ENCODE measurements at regions not wholly inside any gene's neighbourhood (a gene's known extent, or its start where the extent isn't known, plus 50 kb on each side); places are given as distances from the start of the nearest gene placed in this dataset.

DNA sequence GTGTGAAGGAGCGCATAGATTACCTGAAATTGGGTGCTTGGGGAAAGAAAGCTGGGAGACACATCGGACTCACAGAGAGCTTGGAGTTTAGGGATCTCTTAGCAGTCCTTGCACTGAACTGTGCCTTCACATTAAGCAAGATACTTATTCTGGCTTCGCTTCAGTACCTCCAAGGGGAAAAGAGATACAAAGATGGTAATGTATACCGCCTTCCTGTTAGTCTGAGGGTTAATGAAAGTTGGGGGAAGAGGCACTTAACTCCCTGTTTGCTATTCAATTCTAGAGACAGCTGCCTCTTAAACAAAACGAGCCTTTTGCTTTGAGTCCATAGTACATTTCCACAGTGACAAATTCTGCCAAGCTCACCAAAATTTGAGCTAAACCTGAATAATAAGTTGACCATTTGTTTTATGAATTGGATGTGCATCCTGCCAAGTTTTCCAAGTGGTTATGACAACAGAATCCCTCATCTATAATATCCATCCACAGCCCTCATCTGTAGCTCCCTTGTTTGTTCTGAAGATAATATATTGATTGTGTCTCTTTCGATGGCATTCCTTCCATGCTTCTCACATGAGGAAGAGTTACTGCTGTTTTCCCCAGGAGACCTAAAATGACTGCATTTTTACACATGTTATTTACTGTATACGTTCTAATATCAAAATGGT is 287.1 kb upstream of the ATP5MC3 start:
- Histone ChIP-seq H3K27ac (no peak overlapping the region), H3K27me3 (no peaks in the 10 kb centered on the region), H3K4me1 (no peaks in the 10 kb centered on the region), H3K4me3 (no peak overlapping the region), H3K36me3 (no peaks in the 10 kb centered on the region), H3K9me3 (no peaks in the 10 kb centered on the region)
- intact Hi-C loops (cut with DNase I; ENCODE audit: low total_unique reads) = no loop called here
- TF ChIP-seq POLR2AphosphoS5 (IDR thresholded peaks at IDR 0.05) = no peak
- no peak for TF ChIP-seq POLR2A (IDR thresholded peaks at IDR 0.05)
- TF ChIP-seq, protein P1, sequence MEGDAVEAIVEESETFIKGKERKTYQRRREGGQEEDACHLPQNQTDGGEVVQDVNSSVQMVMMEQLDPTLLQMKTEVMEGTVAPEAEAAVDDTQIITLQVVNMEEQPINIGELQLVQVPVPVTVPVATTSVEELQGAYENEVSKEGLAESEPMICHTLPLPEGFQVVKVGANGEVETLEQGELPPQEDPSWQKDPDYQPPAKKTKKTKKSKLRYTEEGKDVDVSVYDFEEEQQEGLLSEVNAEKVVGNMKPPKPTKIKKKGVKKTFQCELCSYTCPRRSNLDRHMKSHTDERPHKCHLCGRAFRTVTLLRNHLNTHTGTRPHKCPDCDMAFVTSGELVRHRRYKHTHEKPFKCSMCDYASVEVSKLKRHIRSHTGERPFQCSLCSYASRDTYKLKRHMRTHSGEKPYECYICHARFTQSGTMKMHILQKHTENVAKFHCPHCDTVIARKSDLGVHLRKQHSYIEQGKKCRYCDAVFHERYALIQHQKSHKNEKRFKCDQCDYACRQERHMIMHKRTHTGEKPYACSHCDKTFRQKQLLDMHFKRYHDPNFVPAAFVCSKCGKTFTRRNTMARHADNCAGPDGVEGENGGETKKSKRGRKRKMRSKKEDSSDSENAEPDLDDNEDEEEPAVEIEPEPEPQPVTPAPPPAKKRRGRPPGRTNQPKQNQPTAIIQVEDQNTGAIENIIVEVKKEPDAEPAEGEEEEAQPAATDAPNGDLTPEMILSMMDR (IDR thresholded peaks at IDR 0.05) = no peak
- DNase-seq (ENCODE audit: low spot score in 2 of 2) = no peak

DNA sequence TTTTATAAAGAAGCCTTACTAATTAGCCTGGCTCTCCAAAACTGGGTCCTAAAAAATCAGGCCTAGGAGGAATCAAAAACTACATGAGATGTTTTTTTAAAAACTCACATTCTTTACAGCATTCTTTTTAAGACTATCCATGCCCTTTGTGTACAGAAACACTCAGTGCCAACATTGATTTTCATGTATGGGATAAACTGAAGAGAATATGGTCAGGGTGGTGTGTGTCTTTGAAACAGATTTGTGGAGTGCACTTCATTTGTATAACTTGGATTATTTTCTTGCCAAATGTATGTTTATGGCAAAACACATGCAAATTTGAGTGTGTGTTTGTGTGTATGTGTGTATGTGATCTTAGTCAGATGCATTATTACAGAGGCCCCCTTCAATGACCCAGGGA is 283.6 kb upstream of the ATP5MC3 start:
- H3K9me3 ChIP-seq = no peaks in the 10 kb centered on the region
- H3K36me3 ChIP-seq = no peaks in the 10 kb centered on the region
- H3K4me3 ChIP-seq = no peak overlapping the region
- intact Hi-C loops (cut with DNase I; ENCODE audit: low total_unique reads) = no loop called here
- TF ChIP-seq, protein P1 (IDR thresholded peaks at IDR 0.05) = no peak
- TF ChIP-seq POLR2AphosphoS5 (IDR thresholded peaks at IDR 0.05) (no peak), POLR2A (IDR thresholded peaks at IDR 0.05) (no peak)
- peak overlapping the region in 1 of 2 donors; percentile 66 for H3K27ac ChIP-seq
- no peaks in the 10 kb centered on the region for H3K4me1 ChIP-seq
- DNase-seq (ENCODE audit: low spot score in 2 of 2) = no peak
- no peaks in the 10 kb centered on the region for H3K27me3 ChIP-seq

DNA sequence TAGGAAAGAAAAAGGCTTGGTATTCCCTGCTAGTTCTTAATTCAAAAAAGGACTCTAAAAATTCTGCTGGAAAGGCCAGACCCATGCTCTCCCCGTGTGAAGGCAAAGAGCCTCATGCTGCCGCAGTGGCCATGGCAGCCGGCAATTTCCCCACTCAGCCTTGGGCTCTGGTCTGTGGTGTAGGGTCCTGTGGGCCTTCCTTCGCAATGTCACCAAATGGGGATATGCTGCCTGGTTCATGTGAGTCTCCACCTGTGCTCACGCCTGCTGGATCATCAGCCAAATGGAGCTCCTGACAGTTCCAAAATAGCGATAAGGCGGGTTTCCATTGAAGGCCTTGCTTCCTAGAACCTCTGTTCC is 282.8 kb upstream of the ATP5MC3 start:
- intact Hi-C loops (cut with DNase I; ENCODE audit: low total_unique reads) = no loop called here
- no peaks in the 10 kb centered on the region for H3K4me1 ChIP-seq
- H3K27ac ChIP-seq = peak overlapping the region; percentile 60 to 66
- H3K4me3 ChIP-seq = peak overlapping the region in 1 of 3 donors; percentile 9
- no peak for DNase-seq (ENCODE audit: low spot score in 2 of 2)
- TF ChIP-seq POLR2A (IDR thresholded peaks at IDR 0.05) = no peak
- H3K36me3 ChIP-seq = no peaks in the 10 kb centered on the region
- H3K27me3 ChIP-seq = no peaks in the 10 kb centered on the region
- H3K9me3 ChIP-seq = no peaks in the 10 kb centered on the region

DNA sequence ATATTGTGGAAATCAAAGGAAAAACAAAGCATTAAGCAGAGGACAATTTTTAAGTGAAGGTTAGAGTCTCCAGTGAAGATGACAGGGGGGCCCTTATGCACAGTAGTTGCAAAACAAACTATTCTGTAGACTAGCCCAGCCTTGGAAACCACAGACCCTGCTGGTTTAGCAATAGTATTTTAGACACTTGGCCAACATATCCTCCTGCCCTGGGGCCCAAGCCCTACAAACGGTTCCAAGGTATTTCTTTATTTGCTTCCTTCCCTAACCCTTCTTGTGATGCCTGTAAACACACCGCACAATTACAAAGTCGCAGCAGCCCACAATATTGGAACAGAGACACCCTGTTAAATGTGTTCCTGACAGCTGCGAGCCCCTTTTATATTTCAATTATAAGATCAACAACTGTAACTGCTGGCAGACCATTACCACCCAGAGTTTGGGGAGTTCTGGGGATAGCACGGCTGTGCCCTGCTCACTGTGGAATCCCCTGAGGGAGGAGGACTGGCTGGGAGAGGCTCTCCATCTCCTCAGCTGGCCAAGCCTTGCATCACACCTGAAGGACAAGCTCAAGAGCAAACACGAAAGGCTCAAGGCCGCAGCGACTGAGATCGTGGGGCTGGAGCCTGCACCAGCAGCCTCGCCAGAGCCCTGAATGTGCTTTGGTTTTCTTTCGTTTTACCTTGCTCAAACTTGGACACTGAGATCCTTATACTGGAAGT is 282.2 kb upstream of the ATP5MC3 start:
- TF ChIP-seq POLR2AphosphoS5 (IDR thresholded peaks at IDR 0.05) (no peak), POLR2A (IDR thresholded peaks at IDR 0.05) (no peak)
- TF ChIP-seq, protein P1 (IDR thresholded peaks at IDR 0.05) = no peak
- intact Hi-C loops (cut with DNase I; ENCODE audit: low total_unique reads) = no loop called here
- H3K27ac ChIP-seq = peak overlapping the region; percentile 60 to 66

DNA sequence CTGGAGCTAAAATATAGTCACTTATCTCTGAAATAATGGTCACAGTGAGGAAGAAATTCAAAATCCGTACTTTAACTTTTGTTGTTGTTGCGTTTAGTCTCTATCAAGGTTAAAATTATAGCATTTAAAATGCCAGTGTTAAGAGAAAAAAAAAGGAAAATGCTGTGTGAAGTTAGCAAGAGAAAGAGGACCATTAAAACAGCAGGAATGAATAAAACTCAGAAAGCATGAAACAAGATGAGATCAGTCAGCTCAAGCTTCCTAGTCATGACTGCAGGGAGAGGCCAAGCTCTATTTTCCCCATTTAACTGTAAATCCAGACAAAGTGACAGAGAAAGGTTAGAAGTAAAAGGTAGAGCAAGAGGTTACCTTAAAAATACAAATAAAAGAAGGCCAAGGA is 281.7 kb upstream of the ATP5MC3 start:
- TF ChIP-seq POLR2AphosphoS5 (IDR thresholded peaks at IDR 0.05) = no peak
- TF ChIP-seq POLR2A (IDR thresholded peaks at IDR 0.05) = no peak
- TF ChIP-seq, protein P1 (IDR thresholded peaks at IDR 0.05) = no peak
- intact Hi-C loops (cut with DNase I; ENCODE audit: low total_unique reads) = no loop called here
- Histone ChIP-seq H3K27me3 (no peaks in the 10 kb centered on the region), H3K4me1 (no peaks in the 10 kb centered on the region), H3K27ac (peak overlapping the region in 1 of 2 donors; percentile 60), H3K36me3 (no peaks in the 10 kb centered on the region), H3K9me3 (no peaks in the 10 kb centered on the region), H3K4me3 (no peak overlapping the region)
- DNase-seq (ENCODE audit: low spot score in 2 of 2) = no peak

More for the DNA sequence above, 282.2 kb upstream of the ATP5MC3 start:
- peak in 1 of 2 donors; percentile 70 for DNase-seq (ENCODE audit: low spot score in 2 of 2)
- Histone ChIP-seq H3K27me3 (no peaks in the 10 kb centered on the region), H3K36me3 (no peaks in the 10 kb centered on the region), H3K4me1 (no peaks in the 10 kb centered on the region), H3K4me3 (peak overlapping the region in 1 of 3 donors; percentile 9), H3K9me3 (no peaks in the 10 kb centered on the region)
